SK-N-SH (cell line): ENCODE measurements at regions not wholly inside any gene's neighbourhood (a gene's known extent, or its start where the extent isn't known, plus 50 kb on each side); places are given as distances from the start of the nearest gene placed in this dataset.

Experiments
- CTCF ChIA-PET: fragments of 300-600, 350-600 bp; formaldehyde crosslinking; extraction: SDS; loops from one replicate; lab custom pipeline; 2021; lab: Yijun Ruan, JAX
- POLR2A ChIA-PET: fragments of 350-600 bp; sonication (Branson Sonifier 250); formaldehyde crosslinking; extraction: SDS; loops from one replicate; lab custom pipeline; 2020; ENCODE audit warnings: antibody characterized with exemption, inconsistent platforms; lab: Yijun Ruan, JAX
- DNase-seq: peaks from one replicate; pipeline ENCODE4 v3.0.0; 2012
- H2AFZ ChIP-seq: fragments of 200-600 bp; sonication (generic); 2 replicates; pipeline ENCODE4 v1.8.1; 2016; ENCODE audit warnings: antibody characterized with exemption, mild to moderate bottlenecking, low read depth
- H3F3A ChIP-seq: fragments of 200-600 bp; sonication (generic); replicated peaks from 2 replicates; pipeline ENCODE3; 2016; ENCODE audit warnings: antibody characterized with exemption, mild to moderate bottlenecking; ENCODE audit not compliant: insufficient read depth
- H3K27ac ChIP-seq, 2 experiments: fragments of 200-500 bp in 1 of 2; fragments of 200-600 bp in 1 of 2; sonication (Bioruptor generic) in 1 of 2; sonication (generic), shearing (Covaris generic) in 1 of 2; 2 replicates each; pipeline versions ENCODE4 v1.5.1 to v1.6.1; 2014 to 2016; ENCODE audit warnings: low read depth in 2 of 2, inconsistent platforms in 1 of 2, low read length in 1 of 2, mild to moderate bottlenecking in 1 of 2, mixed read lengths in 1 of 2
- H3K27me3 ChIP-seq: fragments of 200-600 bp; sonication (generic), shearing (Covaris generic); 2 replicates; pipeline ENCODE4 v1.6.1; 2016; ENCODE audit warnings: mixed run types; ENCODE audit not compliant: insufficient read depth
- H3K36me3 ChIP-seq, 2 experiments: fragments of 200-500 bp in 1 of 2; fragments of 200-600 bp in 1 of 2; sonication (Bioruptor generic) in 1 of 2; sonication (generic) in 1 of 2; replicated peaks in 1 of 2; 2 replicates each; pipeline versions ENCODE3 to v1.5.1; 2014 to 2016; ENCODE audit warnings: low read length in 1 of 2, mild to moderate bottlenecking in 1 of 2; ENCODE audit not compliant: insufficient read depth in 2 of 2, control insufficient read depth in 1 of 2
- H3K4me1 ChIP-seq, 2 experiments: fragments of 200-500 bp in 1 of 2; fragments of 200-600 bp in 1 of 2; sonication (Bioruptor generic) in 1 of 2; sonication (generic), shearing (Covaris generic) in 1 of 2; 2 replicates each; pipeline versions ENCODE4 v1.5.1 to v1.6.1; 2014 to 2016; ENCODE audit warnings: low read depth in 1 of 2, low read length in 1 of 2, mixed run types in 1 of 2; ENCODE audit not compliant: insufficient read depth in 2 of 2, control insufficient read depth in 1 of 2
- H3K4me2 ChIP-seq: fragments of 200-600 bp; sonication (generic), shearing (Covaris generic); 2 replicates; pipeline ENCODE4 v1.6.1; 2017; ENCODE audit warnings: mixed run types
- H3K4me3 ChIP-seq, 2 experiments: fragments of 200-500 bp in 1 of 2; fragments of 200-600 bp in 1 of 2; sonication (Bioruptor generic) in 1 of 2; sonication (generic), shearing (Covaris generic) in 1 of 2; 2 replicates each; pipeline versions ENCODE4 v1.5.1 to v1.8.1; 2014 to 2016; ENCODE audit warnings: low read depth in 2 of 2, inconsistent platforms in 1 of 2, low read length in 1 of 2, mild to moderate bottlenecking in 1 of 2, mixed read lengths in 1 of 2, moderate library complexity in 1 of 2
- H3K79me2 ChIP-seq: fragments of 200-600 bp; sonication (generic); 2 replicates; pipeline ENCODE4 v1.8.1; 2017; ENCODE audit warnings: mild to moderate bottlenecking; ENCODE audit not compliant: insufficient read depth
- H3K9ac ChIP-seq: fragments of 200-600 bp; sonication (generic); 2 replicates; pipeline ENCODE4 v1.6.1; 2017; ENCODE audit warnings: mixed run types
- H3K9me2 ChIP-seq: fragments of 200-600 bp; sonication (generic); 2 replicates; pipeline ENCODE4 v1.6.1; 2017; ENCODE audit warnings: mixed run types
- H3K9me3 ChIP-seq: fragments of 200-600 bp; sonication (generic); 2 replicates; pipeline ENCODE4 v1.6.1; 2017; ENCODE audit warnings: mixed run types, mild to moderate bottlenecking, moderate library complexity
- H4K20me1 ChIP-seq: fragments of 200-600 bp; sonication (generic); 2 replicates; pipeline ENCODE4 v1.6.1; 2017; ENCODE audit warnings: mild to moderate bottlenecking, mixed run types; ENCODE audit not compliant: insufficient read depth
- CTCF ChIP-seq: fragments of 200-600 bp; sonication (generic); IDR thresholded peaks from 2 replicates; pipeline ENCODE4 v1.6.1; 2017; ENCODE audit warnings: antibody characterized with exemption, mild to moderate bottlenecking, moderate library complexity
- ELF1 ChIP-seq: IDR thresholded peaks from 2 replicates; pipeline ENCODE4 v1.4.0; 2012
- EZH2phosphoT487 ChIP-seq: fragments of 200-600 bp; sonication (generic); IDR thresholded peaks from 2 replicates; pipeline ENCODE4 v1.6.1; 2017; ENCODE audit warnings: low read depth, mixed run types, mild to moderate bottlenecking, antibody characterized with exemption, moderate library complexity, borderline replicate concordance
- FOXM1 ChIP-seq: IDR thresholded peaks from 2 replicates; pipeline ENCODE4 v1.4.0; 2012; ENCODE audit warnings: low read depth, mild to moderate bottlenecking
- GABPA ChIP-seq: IDR thresholded peaks from 2 replicates; pipeline ENCODE4 v1.4.0; 2012; ENCODE audit warnings: low read depth, mild to moderate bottlenecking
- GATA2 ChIP-seq: sonication (generic); formaldehyde crosslinking; IDR thresholded peaks from 2 replicates; pipeline ENCODE4 v1.5.0; 2020; ENCODE audit warnings: mild to moderate bottlenecking, missing genetic modification reagents
- MEF2A ChIP-seq: IDR thresholded peaks from 2 replicates; pipeline ENCODE4 v1.4.0; 2012; ENCODE audit warnings: low read depth, borderline replicate concordance
- MXI1 ChIP-seq: IDR thresholded peaks from 2 replicates; pipeline ENCODE4 v1.6.1; 2012; ENCODE audit warnings: mild to moderate bottlenecking, low read depth, low read length, improper control_type of control experiment
- NFIC ChIP-seq: IDR thresholded peaks from 2 replicates; pipeline ENCODE4 v1.4.0; 2012; ENCODE audit warnings: borderline replicate concordance
- RAD21 ChIP-seq: IDR thresholded peaks from 2 replicates; pipeline ENCODE4 v1.6.1; 2012; ENCODE audit warnings: mild to moderate bottlenecking, low read length
- RCOR1 ChIP-seq: fragments of 150-350 bp; IDR thresholded peaks from 2 replicates; pipeline ENCODE4 v1.6.1; 2017; ENCODE audit warnings: antibody characterized with exemption, low read length
- REST ChIP-seq: IDR thresholded peaks from 2 replicates; pipeline ENCODE4 v1.6.1; 2012; ENCODE audit warnings: mild to moderate bottlenecking, low read depth, low read length, moderate library complexity
- SMC3 ChIP-seq: IDR thresholded peaks from 2 replicates; pipeline ENCODE4 v1.6.1; 2012; ENCODE audit warnings: low read depth, low read length, improper control_type of control experiment
- TAF1 ChIP-seq: IDR thresholded peaks from 2 replicates; pipeline ENCODE4 v1.6.1; 2012; ENCODE audit warnings: low read depth, mild to moderate bottlenecking, low read length, moderate library complexity, borderline replicate concordance
- TCF12 ChIP-seq: IDR thresholded peaks from 2 replicates; pipeline ENCODE4 v1.4.0; 2012
- YY1 ChIP-seq: IDR thresholded peaks from 2 replicates; pipeline ENCODE4 v1.4.0; 2012; ENCODE audit warnings: low read depth, mild to moderate bottlenecking
- ZBTB33 ChIP-seq: IDR thresholded peaks from 2 replicates; pipeline ENCODE4 v1.4.0; 2012; ENCODE audit warnings: low read depth, borderline replicate concordance
- WGBS: methylation state at CpG from one replicate; pipeline ENCODE4 v1.1.6; 2017; ENCODE audit warnings: low lambda C conversion rate; 5-methylcytosine and 5-hydroxymethylcytosine counted together
- TF ChIP-seq, protein P1 (sequence below): fragments of 150-350 bp; IDR thresholded peaks from 2 replicates; pipeline ENCODE4 v1.6.1; 2016; ENCODE audit warnings: mild to moderate bottlenecking, low read depth, low read length
- TF ChIP-seq, protein P2 (sequence below): IDR thresholded peaks from 2 replicates; pipeline ENCODE4 v1.4.0; 2012; ENCODE audit warnings: low read depth, borderline replicate concordance

DNA sequence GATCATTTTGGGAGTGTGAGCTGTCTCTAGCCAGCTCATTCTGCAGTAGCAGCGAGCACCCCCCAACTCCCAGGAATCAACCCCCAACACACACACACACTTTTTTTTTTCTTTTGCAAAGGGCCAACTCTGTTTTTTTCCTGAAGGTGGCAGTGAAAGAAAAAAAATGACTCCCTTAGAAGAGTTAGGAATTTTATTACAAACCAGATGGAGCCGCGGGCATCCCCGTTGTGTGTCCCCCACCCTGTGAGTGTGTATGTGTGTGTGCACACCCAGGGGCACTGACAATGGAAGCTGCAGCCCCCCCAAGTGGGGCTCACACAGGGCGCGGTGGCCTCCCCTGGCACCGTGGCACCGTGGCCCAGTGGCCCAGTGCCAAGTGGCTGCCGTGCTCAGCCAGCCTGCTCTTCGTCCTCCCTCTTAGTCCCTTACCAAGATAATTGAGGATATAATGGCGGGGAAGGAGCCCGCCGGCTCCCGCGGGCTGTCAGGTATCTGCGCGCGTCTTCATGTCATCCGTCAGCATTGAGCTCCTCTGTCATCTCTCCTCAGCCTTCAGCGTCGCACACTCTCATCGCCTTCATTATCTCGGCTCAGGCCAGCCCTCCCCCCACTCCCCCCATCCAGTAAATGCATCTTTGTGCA lies 314.1 kb downstream of the ZNF536 start:
- Histone ChIP-seq H3K79me2 (no peaks in the 10 kb centered on the region), H3K9me3 (no peaks in the 10 kb centered on the region), H3K36me3 (no peaks in the 10 kb centered on the region), H3K27ac (peak overlapping the region in 1 of 2 experiments; percentile 95; a peak in 2 of 4 replicates), H3K9me2 (no peaks in the 10 kb centered on the region), H3K9ac (no peak overlapping the region), H3K4me1 (peaks cover 0 to 67% of the 10 kb centered on the region in 2 experiments; a peak in 2 of 4 replicates), H2AFZ (no peak overlapping the region), H3K27me3 (no peaks in the 10 kb centered on the region; the same call in 1 of the 2 replicates), H3K4me2 (peak overlapping the region; percentile 73), H4K20me1 (no peaks in the 10 kb centered on the region), H3K4me3 (peak overlapping the region; percentile 33 to 51; a peak in 3 of 4 replicates), H3F3A (no peaks in the 10 kb centered on the region)
- peak; percentile 75 for DNase-seq
- TF ChIP-seq, protein P1, sequence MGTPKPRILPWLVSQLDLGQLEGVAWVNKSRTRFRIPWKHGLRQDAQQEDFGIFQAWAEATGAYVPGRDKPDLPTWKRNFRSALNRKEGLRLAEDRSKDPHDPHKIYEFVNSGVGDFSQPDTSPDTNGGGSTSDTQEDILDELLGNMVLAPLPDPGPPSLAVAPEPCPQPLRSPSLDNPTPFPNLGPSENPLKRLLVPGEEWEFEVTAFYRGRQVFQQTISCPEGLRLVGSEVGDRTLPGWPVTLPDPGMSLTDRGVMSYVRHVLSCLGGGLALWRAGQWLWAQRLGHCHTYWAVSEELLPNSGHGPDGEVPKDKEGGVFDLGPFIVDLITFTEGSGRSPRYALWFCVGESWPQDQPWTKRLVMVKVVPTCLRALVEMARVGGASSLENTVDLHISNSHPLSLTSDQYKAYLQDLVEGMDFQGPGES = no peak
- TF ChIP-seq NFIC (no peak), RAD21 (peak; percentile 78), EZH2phosphoT487 (no peak), RCOR1 (peak; percentile 13; the same call in 1 of the 2 replicates), TCF12 (no peak), TAF1 (no peak), MEF2A (no peak), SMC3 (peak; percentile 31; the same call in 1 of the 2 replicates), YY1 (no peak), GABPA (no peak), CTCF (peak; percentile 45), GATA2 (CRISPR knock-in tag) (peak; percentile 10; the same call in 1 of the 2 replicates), MXI1 (no peak; the same call in 1 of the 2 replicates), ELF1 (no peak), FOXM1 (no peak), REST (no peak), ZBTB33 (no peak)
- TF ChIP-seq, protein P2, sequence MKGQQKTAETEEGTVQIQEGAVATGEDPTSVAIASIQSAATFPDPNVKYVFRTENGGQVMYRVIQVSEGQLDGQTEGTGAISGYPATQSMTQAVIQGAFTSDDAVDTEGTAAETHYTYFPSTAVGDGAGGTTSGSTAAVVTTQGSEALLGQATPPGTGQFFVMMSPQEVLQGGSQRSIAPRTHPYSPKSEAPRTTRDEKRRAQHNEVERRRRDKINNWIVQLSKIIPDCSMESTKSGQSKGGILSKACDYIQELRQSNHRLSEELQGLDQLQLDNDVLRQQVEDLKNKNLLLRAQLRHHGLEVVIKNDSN = no peak
- POLR2A ChIA-PET = interaction anchor here (0.6 to 1.2 kb wide), 3 partner anchors 33 to 447 kb away, joined by 3 to 4 read pairs (median 4); no protein-coding TSS in a partner anchor
- CTCF ChIA-PET = interaction anchor here (0.6 to 10.8 kb wide), 34 partner anchors 8 to 1538 kb away, joined by 3 to 182 read pairs (median 3); no protein-coding TSS in a partner anchor
- 7% methylated on average over 15 of the region's 23 CpGs for WGBS
